H9 (cell line): ENCODE measurements at regions not wholly inside any gene's neighbourhood (a gene's known extent, or its start where the extent isn't known, plus 50 kb on each side); places are given as distances from the start of the nearest gene placed in this dataset.

Source experiments
- DNase-seq: peaks from one replicate; pipeline ENCODE4 v3.0.0-alpha.2; 2017
- H2AFZ ChIP-seq: one replicate; pipeline ENCODE4 v1.6.1; 2013; ENCODE audit warnings: mild to moderate bottlenecking, low read length, control low read depth, moderate library complexity
- H2AK5ac ChIP-seq: 2 replicates; pipeline ENCODE4 v1.6.1; 2013; ENCODE audit warnings: low read length, control low read depth, mixed read lengths; ENCODE audit not compliant: insufficient read length
- H2BK120ac ChIP-seq: one replicate; pipeline ENCODE4 v1.6.1; 2013; ENCODE audit warnings: low read depth, mild to moderate bottlenecking, low read length, control low read depth, inconsistent platforms; ENCODE audit not compliant: poor library complexity, severe bottlenecking
- H2BK12ac ChIP-seq: 2 replicates; pipeline ENCODE4 v1.6.1; 2013; ENCODE audit warnings: low read length, control low read depth, mixed read lengths, low read depth; ENCODE audit not compliant: insufficient read length
- H2BK15ac ChIP-seq: 2 replicates; pipeline ENCODE4 v1.6.1; 2013; ENCODE audit warnings: low read depth, low read length, control low read depth
- H2BK20ac ChIP-seq: one replicate; pipeline ENCODE4 v1.6.1; 2013; ENCODE audit warnings: low read depth, mild to moderate bottlenecking, low read length, control low read depth, inconsistent platforms; ENCODE audit not compliant: poor library complexity, severe bottlenecking
- H2BK5ac ChIP-seq: 2 replicates; pipeline ENCODE4 v1.6.1; 2013; ENCODE audit warnings: low read length, control low read depth, mixed read lengths; ENCODE audit not compliant: insufficient read length
- H3K14ac ChIP-seq: 2 replicates; pipeline ENCODE4 v1.6.1; 2013; ENCODE audit warnings: low read length, control low read depth; ENCODE audit not compliant: insufficient read depth
- H3K18ac ChIP-seq: 2 replicates; pipeline ENCODE4 v1.6.1; 2013; ENCODE audit warnings: low read depth, mild to moderate bottlenecking, mixed read lengths, low read length, control low read depth; ENCODE audit not compliant: insufficient read length
- H3K23ac ChIP-seq: 2 replicates; pipeline ENCODE4 v1.6.1; 2013; ENCODE audit warnings: low read length, control low read depth, mixed read lengths, low read depth; ENCODE audit not compliant: insufficient read length
- H3K23me2 ChIP-seq: 2 replicates; pipeline ENCODE4 v1.6.1; 2013; ENCODE audit warnings: low read depth, mild to moderate bottlenecking, mixed read lengths, low read length, control low read depth; ENCODE audit not compliant: insufficient read length, poor library complexity, severe bottlenecking
- H3K27ac ChIP-seq: 2 replicates; pipeline ENCODE4 v1.5.1; 2013; ENCODE audit warnings: low read length, control low read depth, mixed read lengths, low read depth; ENCODE audit not compliant: insufficient read length
- H3K27me3 ChIP-seq: 2 replicates; pipeline ENCODE4 v1.6.1; 2013; ENCODE audit warnings: low read length, control low read depth, inconsistent platforms; ENCODE audit not compliant: insufficient read depth
- H3K4ac ChIP-seq: 2 replicates; pipeline ENCODE4 v1.6.1; 2013; ENCODE audit warnings: low read depth, mild to moderate bottlenecking, control low read depth, inconsistent platforms, low read length, moderate library complexity
- H3K4me1 ChIP-seq: 2 replicates; pipeline ENCODE4 v1.6.1; 2013; ENCODE audit warnings: low read length, control low read depth, inconsistent platforms; ENCODE audit not compliant: insufficient read depth
- H3K4me2 ChIP-seq: 2 replicates; pipeline ENCODE4 v1.6.1; 2013; ENCODE audit warnings: low read length, control low read depth, mixed read lengths; ENCODE audit not compliant: insufficient read length, insufficient read depth
- H3K56ac ChIP-seq: 2 replicates; pipeline ENCODE4 v1.6.1; 2013; ENCODE audit warnings: low read depth, mild to moderate bottlenecking, mixed read lengths, low read length, control low read depth; ENCODE audit not compliant: insufficient read length
- H3K79me1 ChIP-seq: 2 replicates; pipeline ENCODE4 v1.6.1; 2013; ENCODE audit warnings: low read depth, mild to moderate bottlenecking, moderate library complexity, low read length, control low read depth, inconsistent platforms; ENCODE audit not compliant: insufficient read depth, poor library complexity, severe bottlenecking
- H3K79me2 ChIP-seq: 2 replicates; pipeline ENCODE4 v1.6.1; 2013; ENCODE audit warnings: low read length, control low read depth, inconsistent platforms; ENCODE audit not compliant: insufficient read depth
- H3K9ac ChIP-seq: 2 replicates; pipeline ENCODE4 v1.6.1; 2013; ENCODE audit warnings: low read length, control low read depth, mixed read lengths; ENCODE audit not compliant: insufficient read length; ENCODE audit errors: extremely low read depth
- H3K9me3 ChIP-seq: one replicate; pipeline ENCODE4 v1.6.1; 2013; ENCODE audit warnings: low read depth, low read length, inconsistent platforms; ENCODE audit not compliant: control insufficient read depth
- H3T11ph ChIP-seq: one replicate; pipeline ENCODE4 v1.6.1; 2013; ENCODE audit warnings: mild to moderate bottlenecking, low read length, control low read depth, inconsistent platforms
- H4K20me1 ChIP-seq: one replicate; pipeline ENCODE4 v1.6.1; 2013; ENCODE audit not compliant: control insufficient read depth, insufficient read length, insufficient read depth
- H4K5ac ChIP-seq: 2 replicates; pipeline ENCODE4 v1.6.1; 2013; ENCODE audit warnings: low read depth, mild to moderate bottlenecking, mixed read lengths, low read length, control low read depth; ENCODE audit not compliant: insufficient read length
- H4K8ac ChIP-seq: replicated peaks from 2 replicates; pipeline ENCODE4 v1.6.1; 2013; ENCODE audit warnings: low read length, control low read depth, mixed read lengths, low read depth; ENCODE audit not compliant: insufficient read length
- H4K91ac ChIP-seq: 2 replicates; pipeline ENCODE4 v1.6.1; 2013; ENCODE audit warnings: low read depth, mild to moderate bottlenecking, moderate library complexity, mixed read lengths, low read length, control low read depth; ENCODE audit not compliant: insufficient read length
- H3K27ac Mint-ChIP-seq, 3 experiments: 2 replicates in 2 of 3; 3 replicates in 1 of 3; pipeline ENCODE4 v1.8.0; 2020 to 2021; ENCODE audit warnings: mixed read lengths in 3 of 3, mild to moderate bottlenecking in 1 of 3, moderate library complexity in 1 of 3
- H3K27me3 Mint-ChIP-seq: 2 replicates; pipeline ENCODE4 v1.8.0; 2021; ENCODE audit warnings: low read depth, mild to moderate bottlenecking, moderate library complexity, mixed read lengths
- H3K36me3 Mint-ChIP-seq, 3 experiments: 2 replicates in 2 of 3; 3 replicates in 1 of 3; pipeline ENCODE4 v1.8.0; 2020 to 2021; ENCODE audit warnings: low read depth in 3 of 3, mixed read lengths in 3 of 3; ENCODE audit not compliant: insufficient read depth in 1 of 3
- H3K4me1 Mint-ChIP-seq, 2 experiments: 2 replicates each; pipeline ENCODE4 v1.8.0; 2020; ENCODE audit warnings: mixed read lengths in 2 of 2
- H3K4me3 Mint-ChIP-seq, 2 experiments: 2 replicates in 1 of 2; 3 replicates in 1 of 2; pipeline ENCODE4 v1.8.0; 2020 to 2021; ENCODE audit warnings: mild to moderate bottlenecking in 2 of 2, mixed read lengths in 2 of 2, moderate library complexity in 1 of 2
- H3K9me3 Mint-ChIP-seq, 2 experiments: 2 replicates in 1 of 2; 3 replicates in 1 of 2; pipeline ENCODE4 v1.8.0; 2020; ENCODE audit warnings: mild to moderate bottlenecking in 2 of 2, mixed read lengths in 2 of 2, moderate library complexity in 1 of 2
- CTCF ChIP-seq: fragments of 200-600 bp; sonication (generic); conservative IDR thresholded peaks from 3 replicates; pipeline ENCODE4 v1.8.0; 2021; ENCODE audit warnings: antibody characterized with exemption, mild to moderate bottlenecking
- WGBS: extraction: QIAGEN DNeasy Blood & Tissue Kit; methylation state at CpG from one replicate; pipeline ENCODE4 v1.1.7; 2013; ENCODE audit warnings: missing lambda C conversion rate, low lambda C conversion rate, mixed read lengths; ENCODE audit not compliant: insufficient read length; ENCODE audit errors: extremely low coverage; 5-methylcytosine and 5-hydroxymethylcytosine counted together

- Mint-ChIP-seq H3K27ac (no peak overlapping the region), H3K4me3 (no peak overlapping the region), H3K36me3 (0 out of 7 replicates have a peak, but pooled peaks cover 0 to 1% (median 0%) of the 10 kb centered on the region in 3 experiments), H3K4me1 (0 out of 4 replicates have a peak, but pooled peaks cover 0 to 2% of the 10 kb centered on the region in 2 experiments), H3K27me3 (peaks cover 2% of the 10 kb centered on the region), H3K9me3 (peaks cover 0 to 2% of the 10 kb centered on the region in 2 experiments; a peak in 1 of 5 replicates)
- TF ChIP-seq CTCF, result no peak
- H3K23ac ChIP-seq, result no peak overlapping the region
- no peak overlapping the region for H2BK15ac ChIP-seq
- H2BK12ac ChIP-seq, result no peak overlapping the region
- no peaks in the 10 kb centered on the region for H3K4me1 ChIP-seq
- no CpG with 5 or more reads among the region's 4 CpGs for WGBS
- H2BK5ac ChIP-seq, result no peak overlapping the region
- H2AFZ ChIP-seq, result no peak overlapping the region
- no peak overlapping the region for H4K5ac ChIP-seq
- no peak overlapping the region for H3K27ac ChIP-seq
- H2BK120ac ChIP-seq, result no peak overlapping the region
- H3K9me3 ChIP-seq, result no peaks in the 10 kb centered on the region
- no peak overlapping the region for H4K91ac ChIP-seq
- no peak overlapping the region for H3K56ac ChIP-seq
- no peak for DNase-seq
- no peak overlapping the region for H3K18ac ChIP-seq
- H3K79me1 ChIP-seq, result no peaks in the 10 kb centered on the region
- no peaks in the 10 kb centered on the region for H4K20me1 ChIP-seq
- no peak overlapping the region for H3T11ph ChIP-seq
- H3K27me3 ChIP-seq, result no peaks in the 10 kb centered on the region
- H2BK20ac ChIP-seq, result no peak overlapping the region
- H3K79me2 ChIP-seq, result no peaks in the 10 kb centered on the region
- H4K8ac ChIP-seq, result no peak overlapping the region
- no peak overlapping the region for H2AK5ac ChIP-seq
- no peak overlapping the region for H3K4me2 ChIP-seq
- no peaks in the 10 kb centered on the region for H3K23me2 ChIP-seq
- H3K14ac ChIP-seq, result no peak overlapping the region
- H3K9ac ChIP-seq, result no peak overlapping the region
- H3K4ac ChIP-seq, result no peak overlapping the region
These were observed 91.4 kb upstream of the FLRT2 start for GRCh38 chr14:85438481-85438942.
